HEK293 (cell line): ENCODE measurements at regions not wholly inside any gene's neighbourhood (a gene's known extent, or its start where the extent isn't known, plus 50 kb on each side); places are given as distances from the start of the nearest gene placed in this dataset.

Experiments used
- GLI4 ChIP-seq: fragments of 450-650 bp; formaldehyde crosslinking; IDR thresholded peaks from 2 replicates; pipeline ENCODE4 v1.5.1; 2016; ENCODE audit warnings: missing biosample characterization, missing genetic modification characterization
- HOXA7 ChIP-seq: sonication (generic); formaldehyde crosslinking; IDR thresholded peaks from 2 replicates; pipeline ENCODE4 v1.8.1; 2022; ENCODE audit warnings: missing genetic modification reagents, borderline replicate concordance
- KLF8 ChIP-seq: fragments of 450-650 bp; formaldehyde crosslinking; IDR thresholded peaks from 2 replicates; pipeline ENCODE4 v1.5.1; 2016; ENCODE audit warnings: missing biosample characterization, missing genetic modification characterization
- OVOL3 ChIP-seq: fragments of 450-650 bp; formaldehyde crosslinking; IDR thresholded peaks from 2 replicates; pipeline ENCODE4 v1.5.1; 2016; ENCODE audit warnings: missing biosample characterization, missing genetic modification characterization
- RBAK ChIP-seq: fragments of 450-650 bp; formaldehyde crosslinking; IDR thresholded peaks from 2 replicates; pipeline ENCODE4 v1.5.1; 2016; ENCODE audit warnings: missing biosample characterization, missing genetic modification characterization
- SP2 ChIP-seq: fragments of 450-650 bp; formaldehyde crosslinking; IDR thresholded peaks from 2 replicates; pipeline ENCODE4 v1.5.1; 2016; ENCODE audit warnings: missing biosample characterization, missing genetic modification characterization
- SP3 ChIP-seq: fragments of 450-650 bp; formaldehyde crosslinking; IDR thresholded peaks from 2 replicates; pipeline ENCODE4 v1.5.1; 2016; ENCODE audit warnings: missing biosample characterization, missing genetic modification characterization
- YY1 ChIP-seq: fragments of 450-650 bp; formaldehyde crosslinking; IDR thresholded peaks from 2 replicates; pipeline ENCODE4 v1.5.1; 2018; ENCODE audit warnings: missing biosample characterization, missing genetic modification characterization
- ZBTB1 ChIP-seq: fragments of 450-650 bp; formaldehyde crosslinking; IDR thresholded peaks from 2 replicates; pipeline ENCODE4 v1.5.1; 2016; ENCODE audit warnings: missing biosample characterization, missing genetic modification characterization
- ZBTB8A ChIP-seq: fragments of 450-650 bp; formaldehyde crosslinking; IDR thresholded peaks from 2 replicates; pipeline ENCODE4 v1.5.1; 2016; ENCODE audit warnings: missing biosample characterization, missing genetic modification characterization
- ZEB2 ChIP-seq: fragments of 450-650 bp; formaldehyde crosslinking; IDR thresholded peaks from 2 replicates; pipeline ENCODE4 v1.5.1; 2016; ENCODE audit warnings: missing biosample characterization, missing genetic modification characterization
- ZFP37 ChIP-seq: fragments of 450-650 bp; formaldehyde crosslinking; IDR thresholded peaks from 2 replicates; pipeline ENCODE4 v1.5.1; 2016; ENCODE audit warnings: missing biosample characterization, missing genetic modification characterization
- ZFP69B ChIP-seq: fragments of 450-650 bp; formaldehyde crosslinking; IDR thresholded peaks from 2 replicates; pipeline ENCODE4 v1.5.1; 2016; ENCODE audit warnings: missing biosample characterization, missing genetic modification characterization
- ZNF114 ChIP-seq: fragments of 450-650 bp; formaldehyde crosslinking; IDR thresholded peaks from 2 replicates; pipeline ENCODE4 v1.5.0; 2017; ENCODE audit warnings: missing biosample characterization, missing genetic modification characterization
- ZNF211 ChIP-seq: fragments of 450-650 bp; formaldehyde crosslinking; IDR thresholded peaks from 2 replicates; pipeline ENCODE4 v1.5.1; 2016; ENCODE audit warnings: low read depth, missing biosample characterization, missing genetic modification characterization
- ZNF266 ChIP-seq: fragments of 450-650 bp; formaldehyde crosslinking; IDR thresholded peaks from 2 replicates; pipeline ENCODE4 v1.5.1; 2016; ENCODE audit warnings: missing biosample characterization, missing genetic modification characterization, low read depth
- ZNF521 ChIP-seq: fragments of 450-650 bp; formaldehyde crosslinking; IDR thresholded peaks from 2 replicates; pipeline ENCODE4 v1.5.1; 2017; ENCODE audit warnings: missing biosample characterization, mild to moderate bottlenecking, missing genetic modification characterization
- ZNF529 ChIP-seq: fragments of 450-650 bp; formaldehyde crosslinking; IDR thresholded peaks from 2 replicates; pipeline ENCODE4 v1.5.1; 2017; ENCODE audit warnings: missing genetic modification characterization, missing biosample characterization; ENCODE audit not compliant: insufficient replicate concordance
- ZNF621 ChIP-seq: fragments of 450-650 bp; formaldehyde crosslinking; IDR thresholded peaks from 2 replicates; pipeline ENCODE4 v1.5.1; 2017; ENCODE audit warnings: missing biosample characterization, missing genetic modification characterization
- ZNF701 ChIP-seq: fragments of 450-650 bp; formaldehyde crosslinking; IDR thresholded peaks from 2 replicates; pipeline ENCODE4 v1.5.1; 2016; ENCODE audit warnings: missing biosample characterization, missing genetic modification characterization
- ZNF830 ChIP-seq: fragments of 450-650 bp; IDR thresholded peaks from 2 replicates; pipeline ENCODE4 v1.5.0; 2018; ENCODE audit warnings: missing biosample characterization, missing genetic modification characterization, low read depth, mild to moderate bottlenecking, moderate library complexity
- ZNF837 ChIP-seq: fragments of 450-650 bp; formaldehyde crosslinking; IDR thresholded peaks from 2 replicates; pipeline ENCODE4 v1.5.1; 2016; ENCODE audit warnings: missing biosample characterization, missing genetic modification characterization
- TF ChIP-seq, protein P1 (sequence below): fragments of 450-650 bp; formaldehyde crosslinking; IDR thresholded peaks from 2 replicates; pipeline ENCODE4 v1.5.1; 2017; ENCODE audit warnings: missing biosample characterization, mild to moderate bottlenecking, missing genetic modification characterization, moderate library complexity
- TF ChIP-seq, protein P2 (sequence below): fragments of 450-650 bp; formaldehyde crosslinking; IDR thresholded peaks from 2 replicates; pipeline ENCODE4; 2016; ENCODE audit warnings: missing biosample characterization, missing genetic modification characterization
- TF ChIP-seq, protein P3 (sequence below): fragments of 450-650 bp; formaldehyde crosslinking; IDR thresholded peaks from 2 replicates; pipeline ENCODE4 v1.5.1; 2016; ENCODE audit warnings: missing biosample characterization, missing genetic modification characterization
- TF ChIP-seq, protein P4 (sequence below): fragments of 450-650 bp; formaldehyde crosslinking; IDR thresholded peaks from 2 replicates; pipeline ENCODE4 v1.5.1; 2016; ENCODE audit warnings: missing biosample characterization, missing genetic modification characterization
- TF ChIP-seq, protein P5 (sequence below): fragments of 450-650 bp; formaldehyde crosslinking; IDR thresholded peaks from 2 replicates; pipeline ENCODE4 v1.5.1; 2016; ENCODE audit warnings: missing biosample characterization, missing genetic modification characterization
- TF ChIP-seq, protein P6 (sequence below): fragments of 450-650 bp; formaldehyde crosslinking; IDR thresholded peaks from 2 replicates; pipeline ENCODE4 v1.5.0; 2017; ENCODE audit warnings: missing biosample characterization, missing genetic modification characterization, borderline replicate concordance

DNA sequence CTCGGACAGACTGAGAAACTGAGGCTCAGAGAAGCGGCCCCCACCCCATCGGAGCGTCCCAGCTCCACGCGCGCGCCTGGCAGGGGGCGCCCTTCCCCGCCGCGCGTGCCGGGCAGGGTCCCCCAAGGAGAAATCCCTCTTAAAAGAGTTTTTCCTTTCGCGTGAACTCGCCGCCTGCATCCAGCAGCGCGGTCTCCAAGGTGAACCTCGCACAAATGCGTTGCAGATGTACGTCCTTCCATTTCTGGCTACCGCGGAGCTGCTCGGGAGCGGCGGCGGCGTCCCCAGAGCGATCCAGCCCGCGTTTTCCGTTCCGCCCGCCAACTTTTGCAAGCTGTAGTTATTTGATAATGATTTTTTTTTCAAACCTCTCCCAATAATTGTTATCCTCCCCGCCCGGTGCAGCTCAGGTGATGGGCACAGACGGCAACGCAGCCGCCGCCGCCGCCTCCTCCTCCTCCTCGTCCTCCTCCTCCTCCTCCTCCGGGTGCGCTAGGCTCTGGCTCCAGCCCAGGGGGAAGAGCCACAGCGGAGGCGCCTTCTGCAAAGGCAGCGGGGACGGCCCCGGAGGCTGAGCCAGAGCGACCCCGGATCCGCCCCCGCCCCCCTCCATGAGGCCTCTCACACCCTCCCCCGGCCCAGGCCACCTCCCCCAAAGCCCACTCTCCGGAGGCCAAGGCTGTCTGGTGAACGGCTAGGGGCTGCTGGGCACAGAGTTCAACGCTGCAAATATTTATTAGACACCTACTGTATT lies 74.0 kb upstream of the CUX1 start (continued):
- TF ChIP-seq, protein P1, sequence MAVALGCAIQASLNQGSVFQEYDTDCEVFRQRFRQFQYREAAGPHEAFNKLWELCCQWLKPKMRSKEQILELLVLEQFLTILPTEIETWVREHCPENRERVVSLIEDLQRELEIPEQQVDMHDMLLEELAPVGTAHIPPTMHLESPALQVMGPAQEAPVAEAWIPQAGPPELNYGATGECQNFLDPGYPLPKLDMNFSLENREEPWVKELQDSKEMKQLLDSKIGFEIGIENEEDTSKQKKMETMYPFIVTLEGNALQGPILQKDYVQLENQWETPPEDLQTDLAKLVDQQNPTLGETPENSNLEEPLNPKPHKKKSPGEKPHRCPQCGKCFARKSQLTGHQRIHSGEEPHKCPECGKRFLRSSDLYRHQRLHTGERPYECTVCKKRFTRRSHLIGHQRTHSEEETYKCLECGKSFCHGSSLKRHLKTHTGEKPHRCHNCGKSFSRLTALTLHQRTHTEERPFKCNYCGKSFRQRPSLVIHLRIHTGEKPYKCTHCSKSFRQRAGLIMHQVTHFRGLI (tag by site-specific recombination): no peak
- TF ChIP-seq ZNF701: no peak
- TF ChIP-seq ZNF521 (tag by site-specific recombination): no peak
- TF ChIP-seq, protein P2, sequence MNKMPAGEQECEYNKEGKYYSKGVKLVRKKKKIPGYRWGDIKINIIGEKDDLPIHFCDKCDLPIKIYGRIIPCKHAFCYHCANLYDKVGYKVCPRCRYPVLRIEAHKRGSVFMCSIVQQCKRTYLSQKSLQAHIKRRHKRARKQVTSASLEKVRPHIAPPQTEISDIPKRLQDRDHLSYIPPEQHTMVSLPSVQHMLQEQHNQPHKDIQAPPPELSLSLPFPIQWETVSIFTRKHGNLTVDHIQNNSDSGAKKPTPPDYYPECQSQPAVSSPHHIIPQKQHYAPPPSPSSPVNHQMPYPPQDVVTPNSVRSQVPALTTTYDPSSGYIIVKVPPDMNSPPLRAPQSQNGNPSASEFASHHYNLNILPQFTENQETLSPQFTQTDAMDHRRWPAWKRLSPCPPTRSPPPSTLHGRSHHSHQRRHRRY (tag by site-specific recombination): no peak
- peak; percentile 28; the same call in 1 of the 2 replicates for TF ChIP-seq ZFP69B (tag by site-specific recombination)
- no peak for TF ChIP-seq ZBTB1 (tag by site-specific recombination)
- peak; percentile 36; the same call in 1 of the 2 replicates for TF ChIP-seq ZBTB8A (tag by site-specific recombination)
- no peak for TF ChIP-seq ZFP37 (tag by site-specific recombination)
- no peak for TF ChIP-seq ZNF830 (tag by site-specific recombination)
- TF ChIP-seq HOXA7 (CRISPR knock-in tag): no peak
- TF ChIP-seq ZNF114 (tag by site-specific recombination): no peak
- peak; percentile 57; the same call in 1 of the 2 replicates for TF ChIP-seq YY1
- TF ChIP-seq ZNF529 (tag by site-specific recombination): no peak
- no peak for TF ChIP-seq ZNF266
- no peak for TF ChIP-seq ZNF837
- peak; percentile 59 for TF ChIP-seq SP2 (tag by site-specific recombination)
- TF ChIP-seq, protein P3, sequence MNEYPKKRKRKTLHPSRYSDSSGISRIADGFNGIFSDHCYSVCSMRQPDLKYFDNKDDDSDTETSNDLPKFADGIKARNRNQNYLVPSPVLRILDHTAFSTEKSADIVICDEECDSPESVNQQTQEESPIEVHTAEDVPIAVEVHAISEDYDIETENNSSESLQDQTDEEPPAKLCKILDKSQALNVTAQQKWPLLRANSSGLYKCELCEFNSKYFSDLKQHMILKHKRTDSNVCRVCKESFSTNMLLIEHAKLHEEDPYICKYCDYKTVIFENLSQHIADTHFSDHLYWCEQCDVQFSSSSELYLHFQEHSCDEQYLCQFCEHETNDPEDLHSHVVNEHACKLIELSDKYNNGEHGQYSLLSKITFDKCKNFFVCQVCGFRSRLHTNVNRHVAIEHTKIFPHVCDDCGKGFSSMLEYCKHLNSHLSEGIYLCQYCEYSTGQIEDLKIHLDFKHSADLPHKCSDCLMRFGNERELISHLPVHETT (tag by site-specific recombination): no peak
- TF ChIP-seq ZEB2: peak; percentile 70; the same call in 1 of the 2 replicates
- no peak for TF ChIP-seq RBAK (tag by site-specific recombination)
- TF ChIP-seq ZNF621 (tag by site-specific recombination): no peak
- no peak for TF ChIP-seq ZNF211
- no peak for TF ChIP-seq GLI4 (tag by site-specific recombination)
- TF ChIP-seq, protein P4, sequence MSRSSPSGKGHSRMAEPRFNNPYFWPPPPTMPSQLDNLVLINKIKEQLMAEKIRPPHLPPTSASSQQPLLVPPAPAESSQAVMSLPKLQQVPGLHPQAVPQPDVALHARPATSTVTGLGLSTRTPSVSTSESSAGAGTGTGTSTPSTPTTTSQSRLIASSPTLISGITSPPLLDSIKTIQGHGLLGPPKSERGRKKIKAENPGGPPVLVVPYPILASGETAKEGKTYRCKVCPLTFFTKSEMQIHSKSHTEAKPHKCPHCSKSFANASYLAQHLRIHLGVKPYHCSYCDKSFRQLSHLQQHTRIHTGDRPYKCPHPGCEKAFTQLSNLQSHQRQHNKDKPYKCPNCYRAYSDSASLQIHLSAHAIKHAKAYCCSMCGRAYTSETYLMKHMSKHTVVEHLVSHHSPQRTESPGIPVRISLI (tag by site-specific recombination): peak; percentile 72
- TF ChIP-seq, protein P5, sequence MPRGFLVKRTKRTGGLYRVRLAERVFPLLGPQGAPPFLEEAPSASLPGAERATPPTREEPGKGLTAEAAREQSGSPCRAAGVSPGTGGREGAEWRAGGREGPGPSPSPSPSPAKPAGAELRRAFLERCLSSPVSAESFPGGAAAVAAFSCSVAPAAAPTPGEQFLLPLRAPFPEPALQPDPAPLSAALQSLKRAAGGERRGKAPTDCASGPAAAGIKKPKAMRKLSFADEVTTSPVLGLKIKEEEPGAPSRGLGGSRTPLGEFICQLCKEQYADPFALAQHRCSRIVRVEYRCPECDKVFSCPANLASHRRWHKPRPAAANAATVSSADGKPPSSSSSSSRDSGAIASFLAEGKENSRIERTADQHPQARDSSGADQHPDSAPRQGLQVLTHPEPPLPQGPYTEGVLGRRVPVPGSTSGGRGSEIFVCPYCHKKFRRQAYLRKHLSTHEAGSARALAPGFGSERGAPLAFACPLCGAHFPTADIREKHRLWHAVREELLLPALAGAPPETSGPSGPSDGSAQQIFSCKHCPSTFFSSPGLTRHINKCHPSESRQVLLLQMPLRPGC (tag by site-specific recombination): no peak
- TF ChIP-seq SP3 (tag by site-specific recombination): peak; percentile 69
- TF ChIP-seq OVOL3: no peak
- TF ChIP-seq, protein P6, sequence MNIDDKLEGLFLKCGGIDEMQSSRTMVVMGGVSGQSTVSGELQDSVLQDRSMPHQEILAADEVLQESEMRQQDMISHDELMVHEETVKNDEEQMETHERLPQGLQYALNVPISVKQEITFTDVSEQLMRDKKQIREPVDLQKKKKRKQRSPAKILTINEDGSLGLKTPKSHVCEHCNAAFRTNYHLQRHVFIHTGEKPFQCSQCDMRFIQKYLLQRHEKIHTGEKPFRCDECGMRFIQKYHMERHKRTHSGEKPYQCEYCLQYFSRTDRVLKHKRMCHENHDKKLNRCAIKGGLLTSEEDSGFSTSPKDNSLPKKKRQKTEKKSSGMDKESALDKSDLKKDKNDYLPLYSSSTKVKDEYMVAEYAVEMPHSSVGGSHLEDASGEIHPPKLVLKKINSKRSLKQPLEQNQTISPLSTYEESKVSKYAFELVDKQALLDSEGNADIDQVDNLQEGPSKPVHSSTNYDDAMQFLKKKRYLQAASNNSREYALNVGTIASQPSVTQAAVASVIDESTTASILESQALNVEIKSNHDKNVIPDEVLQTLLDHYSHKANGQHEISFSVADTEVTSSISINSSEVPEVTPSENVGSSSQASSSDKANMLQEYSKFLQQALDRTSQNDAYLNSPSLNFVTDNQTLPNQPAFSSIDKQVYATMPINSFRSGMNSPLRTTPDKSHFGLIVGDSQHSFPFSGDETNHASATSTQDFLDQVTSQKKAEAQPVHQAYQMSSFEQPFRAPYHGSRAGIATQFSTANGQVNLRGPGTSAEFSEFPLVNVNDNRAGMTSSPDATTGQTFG (tag by site-specific recombination): no peak
- peak; percentile 67; the same call in 1 of the 2 replicates for TF ChIP-seq KLF8 (tag by site-specific recombination)
